WTC11 (cell line): ENCODE measurements at regions not wholly inside any gene's neighbourhood (a gene's known extent, or its start where the extent isn't known, plus 50 kb on each side); places are given as distances from the start of the nearest gene placed in this dataset.

ENCODE experiments used
- CTCF ChIP-seq: fragments of 200-600 bp; IDR thresholded peaks from 2 replicates; pipeline ENCODE4 v1.8.0; 2022; ENCODE audit warnings: antibody characterized with exemption
- FOXP1 ChIP-seq: sonication (generic); formaldehyde crosslinking; IDR thresholded peaks from 2 replicates; pipeline ENCODE4 v1.8.0; 2022; ENCODE audit warnings: missing genetic modification reagents, mild to moderate bottlenecking, moderate library complexity, borderline replicate concordance
- GABPB1 ChIP-seq: sonication (generic); formaldehyde crosslinking; IDR thresholded peaks from 2 replicates; pipeline ENCODE4 v1.8.1; 2023; ENCODE audit warnings: mild to moderate bottlenecking, missing genetic modification reagents
- SP1 ChIP-seq: sonication (generic); formaldehyde crosslinking; conservative IDR thresholded peaks from 2 replicates; pipeline ENCODE4 v1.8.1; 2022; ENCODE audit warnings: missing genetic modification reagents
- ZBTB43 ChIP-seq: sonication (generic); formaldehyde crosslinking; IDR thresholded peaks from 2 replicates; pipeline ENCODE4 v1.8.1; 2023; ENCODE audit warnings: mild to moderate bottlenecking, missing genetic modification reagents
- ZMAT4 ChIP-seq: fragments of 250-450 bp; sonication (Bioruptor Pico); IDR thresholded peaks from 2 replicates; pipeline ENCODE4 v1.9.0; 2021; ENCODE audit warnings: mild to moderate bottlenecking
- TF ChIP-seq, protein P1 (sequence below): sonication (generic); formaldehyde crosslinking; IDR thresholded peaks from 2 replicates; pipeline ENCODE4 v1.8.1; 2023; ENCODE audit warnings: mild to moderate bottlenecking, missing genetic modification reagents
- TF ChIP-seq, protein P2 (sequence below): sonication (generic); formaldehyde crosslinking; IDR thresholded peaks from 2 replicates; pipeline ENCODE4 v1.8.1; 2023; ENCODE audit warnings: mild to moderate bottlenecking, moderate library complexity, missing genetic modification reagents
- TF ChIP-seq, protein P3 (sequence below): sonication (generic); formaldehyde crosslinking; IDR thresholded peaks from 2 replicates; pipeline ENCODE4 v1.8.0; 2022; ENCODE audit warnings: mild to moderate bottlenecking, missing genetic modification reagents
- TF ChIP-seq, protein P4 (sequence below): sonication (generic); formaldehyde crosslinking; IDR thresholded peaks from 2 replicates; pipeline ENCODE4 v1.8.0; 2022; ENCODE audit warnings: mild to moderate bottlenecking, missing genetic modification reagents

- TF ChIP-seq, protein P1, sequence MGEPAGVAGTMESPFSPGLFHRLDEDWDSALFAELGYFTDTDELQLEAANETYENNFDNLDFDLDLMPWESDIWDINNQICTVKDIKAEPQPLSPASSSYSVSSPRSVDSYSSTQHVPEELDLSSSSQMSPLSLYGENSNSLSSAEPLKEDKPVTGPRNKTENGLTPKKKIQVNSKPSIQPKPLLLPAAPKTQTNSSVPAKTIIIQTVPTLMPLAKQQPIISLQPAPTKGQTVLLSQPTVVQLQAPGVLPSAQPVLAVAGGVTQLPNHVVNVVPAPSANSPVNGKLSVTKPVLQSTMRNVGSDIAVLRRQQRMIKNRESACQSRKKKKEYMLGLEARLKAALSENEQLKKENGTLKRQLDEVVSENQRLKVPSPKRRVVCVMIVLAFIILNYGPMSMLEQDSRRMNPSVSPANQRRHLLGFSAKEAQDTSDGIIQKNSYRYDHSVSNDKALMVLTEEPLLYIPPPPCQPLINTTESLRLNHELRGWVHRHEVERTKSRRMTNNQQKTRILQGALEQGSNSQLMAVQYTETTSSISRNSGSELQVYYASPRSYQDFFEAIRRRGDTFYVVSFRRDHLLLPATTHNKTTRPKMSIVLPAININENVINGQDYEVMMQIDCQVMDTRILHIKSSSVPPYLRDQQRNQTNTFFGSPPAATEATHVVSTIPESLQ (CRISPR knock-in tag): no peak
- TF ChIP-seq ZMAT4 (CRISPR knock-in tag) (no peak), CTCF (no peak), FOXP1 (CRISPR knock-in tag) (no peak), SP1 (CRISPR knock-in tag) (no peak), GABPB1 (CRISPR knock-in tag) (no peak), ZBTB43 (CRISPR knock-in tag) (no peak)
- TF ChIP-seq, protein P2, sequence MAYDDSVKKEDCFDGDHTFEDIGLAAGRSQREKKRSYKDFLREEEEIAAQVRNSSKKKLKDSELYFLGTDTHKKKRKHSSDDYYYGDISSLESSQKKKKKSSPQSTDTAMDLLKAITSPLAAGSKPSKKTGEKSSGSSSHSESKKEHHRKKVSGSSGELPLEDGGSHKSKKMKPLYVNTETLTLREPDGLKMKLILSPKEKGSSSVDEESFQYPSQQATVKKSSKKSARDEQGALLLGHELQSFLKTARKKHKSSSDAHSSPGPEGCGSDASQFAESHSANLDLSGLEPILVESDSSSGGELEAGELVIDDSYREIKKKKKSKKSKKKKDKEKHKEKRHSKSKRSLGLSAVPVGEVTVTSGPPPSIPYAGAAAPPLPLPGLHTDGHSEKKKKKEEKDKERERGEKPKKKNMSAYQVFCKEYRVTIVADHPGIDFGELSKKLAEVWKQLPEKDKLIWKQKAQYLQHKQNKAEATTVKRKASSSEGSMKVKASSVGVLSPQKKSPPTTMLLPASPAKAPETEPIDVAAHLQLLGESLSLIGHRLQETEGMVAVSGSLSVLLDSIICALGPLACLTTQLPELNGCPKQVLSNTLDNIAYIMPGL (CRISPR knock-in tag): no peak
- TF ChIP-seq, protein P3, sequence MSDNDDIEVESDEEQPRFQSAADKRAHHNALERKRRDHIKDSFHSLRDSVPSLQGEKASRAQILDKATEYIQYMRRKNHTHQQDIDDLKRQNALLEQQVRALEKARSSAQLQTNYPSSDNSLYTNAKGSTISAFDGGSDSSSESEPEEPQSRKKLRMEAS: no peak
- TF ChIP-seq, protein P4, sequence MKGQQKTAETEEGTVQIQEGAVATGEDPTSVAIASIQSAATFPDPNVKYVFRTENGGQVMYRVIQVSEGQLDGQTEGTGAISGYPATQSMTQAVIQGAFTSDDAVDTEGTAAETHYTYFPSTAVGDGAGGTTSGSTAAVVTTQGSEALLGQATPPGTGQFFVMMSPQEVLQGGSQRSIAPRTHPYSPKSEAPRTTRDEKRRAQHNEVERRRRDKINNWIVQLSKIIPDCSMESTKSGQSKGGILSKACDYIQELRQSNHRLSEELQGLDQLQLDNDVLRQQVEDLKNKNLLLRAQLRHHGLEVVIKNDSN: no peak
These were observed 151.4 kb upstream of the ZRANB2 start for GRCh38 chr1:71232166-71232763.
